ENCODE measurements at regions not wholly inside any gene's neighbourhood (a gene's known extent, or its start where the extent isn't known, plus 50 kb on each side); places are given as distances from the start of the nearest gene placed in this dataset.

DNA sequence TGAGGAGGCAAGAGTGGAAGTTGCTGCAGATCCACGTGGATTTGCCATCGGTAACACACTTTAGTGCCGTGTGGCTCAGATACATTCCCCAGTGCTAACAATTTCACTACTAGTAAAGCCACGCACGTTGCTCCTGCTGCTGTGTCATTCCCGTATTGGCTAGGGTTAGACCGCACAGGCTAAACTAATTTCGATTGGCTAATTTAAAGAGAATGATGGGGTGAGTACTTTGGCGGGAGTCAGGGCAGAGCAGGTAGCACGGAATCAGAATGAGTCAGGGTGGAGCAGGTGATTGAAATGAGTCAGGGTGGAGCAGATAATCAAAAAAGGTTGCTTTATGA is 1337.5 kb downstream of the FSTL5 start:
- TF ChIP-seq MYC (IDR thresholded peaks at IDR 0.05; ENCODE audit: insufficient read depth, insufficient read length, insufficient replicate concordance, low read length, severe bottlenecking) (no peak), TARDBP (IDR thresholded peaks at IDR 0.05; ENCODE audit: borderline replicate concordance) (no peak), EP300 (IDR thresholded peaks at IDR 0.05; ENCODE audit: borderline replicate concordance in 1 of 2, control insufficient read depth in 1 of 2, low read depth in 2 of 2, low read length in 2 of 2) (no peak), HCFC1 (IDR thresholded peaks at IDR 0.05; ENCODE audit: low read length) (no peak), EZH2 (IDR thresholded peaks at IDR 0.05; ENCODE audit: borderline replicate concordance, control insufficient read depth, low read depth, low read length) (no peak), POLR2AphosphoS5 (IDR thresholded peaks at IDR 0.05; ENCODE audit: low read length) (no peak), GABPA (IDR thresholded peaks at IDR 0.05; ENCODE audit: low read depth) (no peak), KDM1A (IDR thresholded peaks at IDR 0.05; ENCODE audit: borderline replicate concordance) (no peak), ZSCAN29 (IDR thresholded peaks at IDR 0.05) (no peak), CREB1 (IDR thresholded peaks at IDR 0.05; ENCODE audit: low read depth) (no peak), RAD21 (IDR thresholded peaks at IDR 0.05; ENCODE audit: insufficient read depth, low read depth, low read length) (no peak)
- TF ChIP-seq, protein P1, sequence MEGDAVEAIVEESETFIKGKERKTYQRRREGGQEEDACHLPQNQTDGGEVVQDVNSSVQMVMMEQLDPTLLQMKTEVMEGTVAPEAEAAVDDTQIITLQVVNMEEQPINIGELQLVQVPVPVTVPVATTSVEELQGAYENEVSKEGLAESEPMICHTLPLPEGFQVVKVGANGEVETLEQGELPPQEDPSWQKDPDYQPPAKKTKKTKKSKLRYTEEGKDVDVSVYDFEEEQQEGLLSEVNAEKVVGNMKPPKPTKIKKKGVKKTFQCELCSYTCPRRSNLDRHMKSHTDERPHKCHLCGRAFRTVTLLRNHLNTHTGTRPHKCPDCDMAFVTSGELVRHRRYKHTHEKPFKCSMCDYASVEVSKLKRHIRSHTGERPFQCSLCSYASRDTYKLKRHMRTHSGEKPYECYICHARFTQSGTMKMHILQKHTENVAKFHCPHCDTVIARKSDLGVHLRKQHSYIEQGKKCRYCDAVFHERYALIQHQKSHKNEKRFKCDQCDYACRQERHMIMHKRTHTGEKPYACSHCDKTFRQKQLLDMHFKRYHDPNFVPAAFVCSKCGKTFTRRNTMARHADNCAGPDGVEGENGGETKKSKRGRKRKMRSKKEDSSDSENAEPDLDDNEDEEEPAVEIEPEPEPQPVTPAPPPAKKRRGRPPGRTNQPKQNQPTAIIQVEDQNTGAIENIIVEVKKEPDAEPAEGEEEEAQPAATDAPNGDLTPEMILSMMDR (IDR thresholded peaks at IDR 0.05 in 2 of 3, conservative IDR thresholded peaks at IDR 0.05 in 1 of 3; ENCODE audit: control insufficient read depth in 2 of 3, extremely low read depth in 1 of 3, insufficient read depth in 1 of 3, low read depth in 3 of 3, low read length in 3 of 3): no peak
